ENCODE measurements at regions not wholly inside any gene's neighbourhood (a gene's known extent, or its start where the extent isn't known, plus 50 kb on each side); places are given as distances from the start of the nearest gene placed in this dataset.
"Not testable (repeated sequence)": the region's sequence is repeated elsewhere in the genome, so short reads cannot be mapped to it uniquely, and the experiment has no call there.

DNA sequence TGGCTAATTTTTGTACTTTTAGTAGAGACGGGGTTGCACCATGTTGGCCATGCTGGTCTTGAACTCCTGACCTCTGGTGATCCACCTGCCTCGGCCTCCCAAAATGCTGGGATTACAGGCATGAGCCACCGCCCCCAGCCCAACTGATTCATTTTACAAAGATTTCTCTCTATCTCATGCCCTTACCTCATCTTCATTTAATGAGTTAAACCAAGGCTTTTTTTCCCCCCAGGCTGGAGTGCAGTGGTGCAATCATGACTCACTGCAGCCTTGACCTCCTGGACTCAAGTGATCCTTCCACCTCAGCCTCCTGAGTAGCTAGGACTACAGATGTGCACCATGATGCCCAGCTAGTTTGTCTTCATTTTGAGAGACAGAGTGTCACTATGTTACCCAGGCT is 123.0 kb downstream of the GATA3 start:
- not testable (repeated sequence) for TF ChIP-seq EZH2 (IDR thresholded peaks at IDR 0.05; ENCODE audit: borderline replicate concordance, low read depth, low read length, severe bottlenecking)
- TF ChIP-seq, protein P1, sequence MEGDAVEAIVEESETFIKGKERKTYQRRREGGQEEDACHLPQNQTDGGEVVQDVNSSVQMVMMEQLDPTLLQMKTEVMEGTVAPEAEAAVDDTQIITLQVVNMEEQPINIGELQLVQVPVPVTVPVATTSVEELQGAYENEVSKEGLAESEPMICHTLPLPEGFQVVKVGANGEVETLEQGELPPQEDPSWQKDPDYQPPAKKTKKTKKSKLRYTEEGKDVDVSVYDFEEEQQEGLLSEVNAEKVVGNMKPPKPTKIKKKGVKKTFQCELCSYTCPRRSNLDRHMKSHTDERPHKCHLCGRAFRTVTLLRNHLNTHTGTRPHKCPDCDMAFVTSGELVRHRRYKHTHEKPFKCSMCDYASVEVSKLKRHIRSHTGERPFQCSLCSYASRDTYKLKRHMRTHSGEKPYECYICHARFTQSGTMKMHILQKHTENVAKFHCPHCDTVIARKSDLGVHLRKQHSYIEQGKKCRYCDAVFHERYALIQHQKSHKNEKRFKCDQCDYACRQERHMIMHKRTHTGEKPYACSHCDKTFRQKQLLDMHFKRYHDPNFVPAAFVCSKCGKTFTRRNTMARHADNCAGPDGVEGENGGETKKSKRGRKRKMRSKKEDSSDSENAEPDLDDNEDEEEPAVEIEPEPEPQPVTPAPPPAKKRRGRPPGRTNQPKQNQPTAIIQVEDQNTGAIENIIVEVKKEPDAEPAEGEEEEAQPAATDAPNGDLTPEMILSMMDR (IDR thresholded peaks at IDR 0.05; ENCODE audit: extremely low read depth in 1 of 2, insufficient read depth in 1 of 2, low read depth in 1 of 2, low read length in 2 of 2): not testable (repeated sequence)

Measured in endothelial cell of umbilical vein (primary cell).